ENCODE measurements at regions not wholly inside any gene's neighbourhood (a gene's known extent, or its start where the extent isn't known, plus 50 kb on each side); places are given as distances from the start of the nearest gene placed in this dataset.

DNA sequence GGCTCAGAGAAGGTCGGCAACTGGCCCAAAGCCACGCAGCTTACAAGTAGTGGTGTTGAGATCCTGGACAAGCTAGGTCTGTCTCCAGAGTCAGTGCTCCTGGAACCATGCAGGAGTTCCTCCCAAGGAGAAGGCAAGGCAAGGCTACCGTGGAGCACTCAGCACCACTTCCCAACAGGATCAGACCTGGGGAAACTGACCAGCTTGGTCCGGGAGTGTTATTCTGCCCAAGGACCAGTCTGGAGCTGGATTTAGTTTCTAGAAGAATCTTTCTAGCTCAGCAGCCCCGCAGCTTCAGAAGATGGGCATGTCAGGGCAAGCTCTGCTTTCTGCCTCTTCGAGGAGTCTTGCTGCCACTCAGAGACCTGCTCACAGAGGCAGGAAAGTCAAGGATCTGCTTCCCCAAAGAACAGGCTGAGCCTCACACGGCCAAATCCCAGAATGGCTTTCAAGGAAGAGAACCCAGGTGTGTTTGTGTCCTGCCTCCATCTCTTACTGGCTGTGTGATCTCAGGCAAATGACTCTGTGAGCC, 302.8 kb downstream of the MATN1 start:
- TF ChIP-seq, protein P1, sequence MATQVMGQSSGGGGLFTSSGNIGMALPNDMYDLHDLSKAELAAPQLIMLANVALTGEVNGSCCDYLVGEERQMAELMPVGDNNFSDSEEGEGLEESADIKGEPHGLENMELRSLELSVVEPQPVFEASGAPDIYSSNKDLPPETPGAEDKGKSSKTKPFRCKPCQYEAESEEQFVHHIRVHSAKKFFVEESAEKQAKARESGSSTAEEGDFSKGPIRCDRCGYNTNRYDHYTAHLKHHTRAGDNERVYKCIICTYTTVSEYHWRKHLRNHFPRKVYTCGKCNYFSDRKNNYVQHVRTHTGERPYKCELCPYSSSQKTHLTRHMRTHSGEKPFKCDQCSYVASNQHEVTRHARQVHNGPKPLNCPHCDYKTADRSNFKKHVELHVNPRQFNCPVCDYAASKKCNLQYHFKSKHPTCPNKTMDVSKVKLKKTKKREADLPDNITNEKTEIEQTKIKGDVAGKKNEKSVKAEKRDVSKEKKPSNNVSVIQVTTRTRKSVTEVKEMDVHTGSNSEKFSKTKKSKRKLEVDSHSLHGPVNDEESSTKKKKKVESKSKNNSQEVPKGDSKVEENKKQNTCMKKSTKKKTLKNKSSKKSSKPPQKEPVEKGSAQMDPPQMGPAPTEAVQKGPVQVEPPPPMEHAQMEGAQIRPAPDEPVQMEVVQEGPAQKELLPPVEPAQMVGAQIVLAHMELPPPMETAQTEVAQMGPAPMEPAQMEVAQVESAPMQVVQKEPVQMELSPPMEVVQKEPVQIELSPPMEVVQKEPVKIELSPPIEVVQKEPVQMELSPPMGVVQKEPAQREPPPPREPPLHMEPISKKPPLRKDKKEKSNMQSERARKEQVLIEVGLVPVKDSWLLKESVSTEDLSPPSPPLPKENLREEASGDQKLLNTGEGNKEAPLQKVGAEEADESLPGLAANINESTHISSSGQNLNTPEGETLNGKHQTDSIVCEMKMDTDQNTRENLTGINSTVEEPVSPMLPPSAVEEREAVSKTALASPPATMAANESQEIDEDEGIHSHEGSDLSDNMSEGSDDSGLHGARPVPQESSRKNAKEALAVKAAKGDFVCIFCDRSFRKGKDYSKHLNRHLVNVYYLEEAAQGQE (IDR thresholded peaks at IDR 0.05; ENCODE audit: borderline replicate concordance), result no peak
- TF ChIP-seq, protein P2, sequence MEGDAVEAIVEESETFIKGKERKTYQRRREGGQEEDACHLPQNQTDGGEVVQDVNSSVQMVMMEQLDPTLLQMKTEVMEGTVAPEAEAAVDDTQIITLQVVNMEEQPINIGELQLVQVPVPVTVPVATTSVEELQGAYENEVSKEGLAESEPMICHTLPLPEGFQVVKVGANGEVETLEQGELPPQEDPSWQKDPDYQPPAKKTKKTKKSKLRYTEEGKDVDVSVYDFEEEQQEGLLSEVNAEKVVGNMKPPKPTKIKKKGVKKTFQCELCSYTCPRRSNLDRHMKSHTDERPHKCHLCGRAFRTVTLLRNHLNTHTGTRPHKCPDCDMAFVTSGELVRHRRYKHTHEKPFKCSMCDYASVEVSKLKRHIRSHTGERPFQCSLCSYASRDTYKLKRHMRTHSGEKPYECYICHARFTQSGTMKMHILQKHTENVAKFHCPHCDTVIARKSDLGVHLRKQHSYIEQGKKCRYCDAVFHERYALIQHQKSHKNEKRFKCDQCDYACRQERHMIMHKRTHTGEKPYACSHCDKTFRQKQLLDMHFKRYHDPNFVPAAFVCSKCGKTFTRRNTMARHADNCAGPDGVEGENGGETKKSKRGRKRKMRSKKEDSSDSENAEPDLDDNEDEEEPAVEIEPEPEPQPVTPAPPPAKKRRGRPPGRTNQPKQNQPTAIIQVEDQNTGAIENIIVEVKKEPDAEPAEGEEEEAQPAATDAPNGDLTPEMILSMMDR (IDR thresholded peaks at IDR 0.05; ENCODE audit: poor library complexity, severe bottlenecking), result no peak
- TF ChIP-seq TAF1 (IDR thresholded peaks at IDR 0.05; ENCODE audit: low read depth) (no peak), POLR2AphosphoS5 (IDR thresholded peaks at IDR 0.05) (no peak), EZH2 (IDR thresholded peaks at IDR 0.05; ENCODE audit: borderline replicate concordance, insufficient read depth, low read length, poor library complexity, severe bottlenecking) (no peak)

All from neural cell (in vitro differentiated cells).